ENCODE measurements at regions not wholly inside any gene's neighbourhood (a gene's known extent, or its start where the extent isn't known, plus 50 kb on each side); places are given as distances from the start of the nearest gene placed in this dataset.
A peak's percentile ranks its signal among the peaks of the same experiment; 100 is the strongest.
"Not testable (repeated sequence)": the region's sequence is repeated elsewhere in the genome, so short reads cannot be mapped to it uniquely, and the experiment has no call there.

DNA sequence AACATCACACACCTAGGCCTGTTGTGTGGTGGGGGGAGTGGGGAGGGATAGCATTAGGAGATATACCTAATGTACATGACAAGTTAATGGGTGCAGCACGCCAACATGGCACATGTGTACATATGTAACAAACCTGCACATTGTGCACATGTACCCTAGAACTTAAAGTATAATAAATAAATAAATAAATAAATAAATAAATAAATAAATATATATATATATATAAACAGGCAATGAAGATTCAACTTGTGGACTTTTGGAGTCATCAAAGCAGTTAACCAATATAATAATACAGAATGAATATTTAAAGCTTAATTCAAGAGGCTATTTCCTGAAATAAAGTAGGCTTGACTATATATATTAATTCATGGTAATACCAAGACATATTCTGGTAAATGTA lies 167.0 kb downstream of the FOXD2 start:
- DNase-seq: not testable (repeated sequence)

DNA sequence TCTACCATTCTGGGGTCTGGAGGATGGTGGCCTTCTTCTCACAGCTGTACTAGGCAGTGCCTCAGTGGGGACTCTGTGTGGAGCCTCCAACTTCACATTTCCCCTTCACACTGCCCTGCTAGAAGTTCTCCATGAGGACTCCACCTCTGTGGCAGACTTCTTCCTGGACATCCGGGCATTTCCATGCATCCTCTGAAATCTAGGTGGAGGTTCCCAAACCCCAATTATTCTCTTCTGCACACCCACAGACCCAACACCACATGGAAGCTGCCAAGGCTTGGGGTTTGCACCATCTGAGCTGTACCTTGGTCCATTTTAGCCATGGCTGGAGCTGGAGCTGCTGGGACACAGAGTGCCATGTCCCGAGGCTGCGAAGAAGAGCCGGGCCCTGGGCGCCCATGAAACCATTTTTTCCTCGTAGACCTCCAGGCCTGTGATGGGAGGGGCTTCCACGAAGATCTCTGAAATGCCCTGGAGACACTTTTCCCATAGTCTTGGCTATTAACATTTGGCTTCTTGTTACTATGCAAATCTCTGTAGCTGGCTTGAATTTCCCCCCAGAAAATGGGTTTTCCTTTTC lies 170.5 kb downstream of the FOXD2 start:
- DNase-seq: no peak

DNA sequence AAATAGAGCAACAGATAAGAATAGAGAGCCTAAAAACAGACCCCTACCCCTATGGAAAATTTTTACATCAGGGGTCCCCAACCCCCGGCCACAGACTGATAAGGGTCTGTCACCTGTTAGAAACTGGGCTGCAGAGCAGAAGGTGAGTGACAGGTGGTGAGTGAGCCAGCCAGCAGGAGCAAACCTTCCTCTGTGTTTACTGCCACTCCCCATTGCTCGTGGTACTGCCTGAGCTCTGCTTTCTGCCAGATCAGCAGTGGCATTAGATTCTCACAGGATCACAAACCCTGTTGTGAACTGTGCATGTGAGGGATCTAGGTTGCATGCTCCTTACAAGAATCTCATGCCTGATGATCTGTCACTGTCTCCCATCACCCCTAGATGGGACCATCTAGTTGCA lies 174.1 kb downstream of the FOXD2 start:
- DNase-seq: no peak

DNA sequence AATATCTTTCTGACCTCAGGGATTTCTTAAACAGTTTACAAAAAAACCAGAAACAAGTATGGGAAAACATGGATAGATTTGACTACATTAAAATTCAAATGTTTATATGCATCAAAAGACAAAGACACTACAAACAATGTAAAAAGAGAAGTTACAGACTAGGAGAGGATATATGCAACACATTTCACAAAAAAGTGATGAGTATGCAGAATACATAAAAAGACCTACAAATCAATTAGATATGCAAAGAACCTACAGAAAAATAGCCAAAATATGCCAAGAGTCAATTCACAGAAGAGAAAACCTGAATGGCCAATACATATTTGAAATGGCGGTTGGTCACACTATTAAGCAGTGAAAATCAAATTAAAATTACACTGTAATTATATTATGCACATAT lies 175.0 kb downstream of the FOXD2 start:
- DNase-seq: no peak

GRCh38 chr1:47616036-47616435 lies 178.2 kb downstream of the FOXD2 start:
- DNase-seq: no peak

DNA sequence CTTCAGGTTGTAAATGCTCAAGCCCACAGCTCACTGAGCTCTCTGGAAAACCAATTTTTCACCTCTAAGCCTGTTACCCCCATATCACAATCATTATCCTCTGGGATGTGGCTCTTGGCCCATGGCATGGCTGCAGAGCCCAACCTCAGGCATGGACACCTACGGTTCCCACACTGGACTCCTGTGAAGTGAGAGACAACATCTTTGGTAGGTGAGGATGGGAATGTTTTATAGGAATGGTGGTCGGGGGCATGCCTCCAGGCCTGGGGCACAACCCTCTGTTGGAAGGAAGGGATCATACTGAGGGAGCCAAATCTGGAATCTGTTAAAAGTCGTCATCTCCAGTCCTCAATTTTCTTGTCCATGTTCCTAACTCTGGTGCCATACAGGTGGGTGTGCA lies 179.1 kb downstream of the FOXD2 start:
- no peak for DNase-seq

DNA sequence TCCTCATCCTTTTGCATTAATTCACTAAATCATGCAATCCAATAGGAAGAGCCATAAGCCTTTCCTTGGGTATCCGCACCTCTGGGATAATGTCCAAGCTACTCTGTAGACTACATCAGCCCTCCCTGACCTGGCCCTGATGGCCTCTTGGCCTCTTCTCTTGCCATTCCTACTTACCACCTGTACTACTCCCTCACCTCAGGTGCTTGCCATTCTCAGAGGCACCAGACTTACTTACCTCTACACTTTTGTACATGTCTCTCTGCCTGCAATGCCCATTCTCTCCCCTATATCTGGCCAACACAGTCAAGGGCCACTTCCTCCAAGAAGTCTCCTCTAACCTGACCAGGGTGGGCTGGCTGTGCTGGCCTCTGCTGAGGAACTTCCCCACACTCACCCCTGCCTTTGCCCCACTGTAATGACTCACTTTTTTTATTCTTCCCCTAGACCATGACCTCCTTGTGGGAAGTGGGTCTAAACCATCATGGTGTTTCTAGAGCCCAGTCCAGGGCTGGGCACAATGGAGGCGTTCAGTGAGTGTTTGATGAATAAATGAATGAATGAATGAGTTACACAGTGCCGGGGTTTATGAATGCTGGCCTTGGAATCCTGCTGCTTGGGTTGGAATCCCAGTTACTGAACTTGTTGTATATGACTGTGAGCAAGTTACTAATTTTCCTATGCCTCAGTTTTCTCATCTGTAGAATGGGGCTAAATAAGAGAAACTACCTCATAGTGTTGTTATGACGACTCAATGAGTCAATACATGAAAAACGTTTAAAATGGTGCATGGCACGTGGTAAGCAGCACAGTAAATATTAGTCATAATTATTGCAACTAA lies 179.8 kb downstream of the FOXD2 start:
- DNase-seq: no peak

- no peak for DNase-seq
Observed at GRCh38 chr1:47618222-47618720, 180.4 kb downstream of the FOXD2 start.

DNA sequence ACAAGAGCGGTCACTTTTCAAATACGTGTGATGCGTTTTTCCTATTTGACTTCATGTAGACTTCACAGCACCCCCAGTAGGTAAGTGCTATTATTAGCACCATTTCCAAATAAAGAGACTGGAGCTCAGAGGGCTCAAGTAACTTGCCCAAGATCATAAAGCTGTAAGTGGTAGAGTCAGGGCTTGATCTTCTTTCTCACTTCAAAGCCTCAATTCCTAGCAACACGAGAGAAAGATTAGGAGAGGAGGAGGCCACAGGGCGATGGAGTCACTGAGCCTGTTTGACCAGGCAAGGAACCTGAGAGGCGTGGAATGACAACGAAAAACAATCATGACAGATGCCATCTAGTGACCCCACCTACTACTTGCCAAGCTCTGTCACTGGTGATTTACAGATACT lies 181.0 kb downstream of the FOXD2 start:
- DNase-seq: no peak

DNA sequence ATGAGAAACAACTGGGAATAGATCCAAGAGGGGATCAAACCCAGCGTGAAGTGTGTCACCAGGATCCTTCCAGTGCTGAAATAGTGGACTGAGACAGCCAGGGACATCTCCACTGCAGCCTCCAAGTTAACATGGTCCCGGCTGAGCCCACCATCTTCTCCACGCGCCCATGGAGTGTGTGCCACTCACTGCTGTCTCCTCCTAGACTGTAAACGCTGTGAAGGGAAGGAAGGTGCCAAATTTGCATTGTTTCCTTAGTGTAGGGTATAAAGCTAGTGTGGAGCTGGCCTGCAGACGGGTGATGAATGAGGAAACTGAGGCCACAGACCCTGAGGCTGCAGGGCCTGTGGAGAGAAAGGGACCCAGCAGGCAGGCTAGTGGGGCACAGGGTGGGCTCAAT lies 183.6 kb downstream of the FOXD2 start:
- DNase-seq: no peak

GRCh38 chr1:47621977-47622376 lies 184.1 kb downstream of the FOXD2 start:
- DNase-seq: no peak

DNA sequence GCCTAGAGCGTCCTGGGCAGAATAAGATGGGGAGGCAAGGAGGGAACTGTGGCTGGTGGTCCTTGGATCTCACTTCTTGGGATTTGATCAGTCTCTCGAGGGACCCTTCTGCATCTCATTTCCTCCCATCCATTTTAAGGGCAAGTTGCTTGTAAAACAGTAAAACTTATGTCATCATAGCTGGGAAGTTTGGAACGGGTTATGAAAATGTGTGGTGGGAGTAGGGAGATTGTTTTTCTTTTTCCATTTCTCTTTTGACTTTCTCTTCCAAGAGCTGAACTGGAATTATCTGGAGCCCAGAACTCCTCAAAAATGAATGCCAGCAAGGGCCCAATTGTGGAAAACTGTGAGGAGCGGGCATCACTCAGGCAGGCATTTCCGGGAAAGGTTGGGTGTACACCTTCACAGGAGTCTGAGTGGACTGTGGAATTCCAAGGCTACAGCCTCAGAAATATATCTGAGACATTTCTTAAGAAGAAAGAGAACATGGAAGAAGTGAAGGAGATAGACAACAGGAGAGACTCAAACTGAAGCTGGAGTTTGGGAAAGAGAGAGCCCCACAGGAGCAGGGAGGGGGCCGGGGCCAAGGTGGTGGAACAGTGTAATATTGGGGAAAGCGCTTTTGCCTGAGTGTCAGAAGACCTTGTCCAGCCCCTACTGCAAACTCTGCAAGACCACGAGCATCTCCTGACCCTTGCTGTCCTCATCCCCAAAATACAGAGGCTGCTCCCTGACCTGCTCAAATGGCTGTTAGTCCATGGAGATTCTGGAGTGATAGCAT lies 185.1 kb downstream of the FOXD2 start:
- no peak for DNase-seq

DNA sequence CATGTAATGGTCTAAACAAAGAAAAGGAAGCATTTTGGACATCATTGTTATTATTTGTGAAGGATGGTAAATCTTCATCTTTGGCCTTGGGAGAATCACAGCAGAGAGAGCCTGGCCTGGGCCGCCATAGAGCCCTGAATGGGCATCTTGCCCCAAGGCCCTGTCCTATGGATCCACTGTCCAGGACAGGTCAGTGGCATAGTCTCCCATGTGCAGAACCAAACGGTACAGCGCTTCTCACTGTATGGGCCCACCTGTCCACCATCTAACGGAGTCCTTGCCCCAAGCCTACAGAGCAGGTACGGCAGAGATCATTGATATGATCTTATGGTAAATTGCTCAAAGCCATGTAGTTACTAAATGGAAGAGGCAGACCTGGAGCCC lies 185.7 kb downstream of the FOXD2 start:
- no peak for DNase-seq

GRCh38 chr1:47624531-47624930 lies 186.7 kb downstream of the FOXD2 start:
- peak; percentile 34 for DNase-seq

- DNase-seq: no peak
Observed at GRCh38 chr1:47627016-47627415, 189.2 kb downstream of the FOXD2 start.

GRCh38 chr1:47627471-47628370 lies 189.9 kb downstream of the FOXD2 start:
- DNase-seq: no peak

- no peak for DNase-seq
Observed at GRCh38 chr1:47629201-47629600, 191.4 kb downstream of the FOXD2 start.

GRCh38 chr1:47630346-47630745 lies 192.5 kb downstream of the FOXD2 start:
- no peak for DNase-seq

DNA sequence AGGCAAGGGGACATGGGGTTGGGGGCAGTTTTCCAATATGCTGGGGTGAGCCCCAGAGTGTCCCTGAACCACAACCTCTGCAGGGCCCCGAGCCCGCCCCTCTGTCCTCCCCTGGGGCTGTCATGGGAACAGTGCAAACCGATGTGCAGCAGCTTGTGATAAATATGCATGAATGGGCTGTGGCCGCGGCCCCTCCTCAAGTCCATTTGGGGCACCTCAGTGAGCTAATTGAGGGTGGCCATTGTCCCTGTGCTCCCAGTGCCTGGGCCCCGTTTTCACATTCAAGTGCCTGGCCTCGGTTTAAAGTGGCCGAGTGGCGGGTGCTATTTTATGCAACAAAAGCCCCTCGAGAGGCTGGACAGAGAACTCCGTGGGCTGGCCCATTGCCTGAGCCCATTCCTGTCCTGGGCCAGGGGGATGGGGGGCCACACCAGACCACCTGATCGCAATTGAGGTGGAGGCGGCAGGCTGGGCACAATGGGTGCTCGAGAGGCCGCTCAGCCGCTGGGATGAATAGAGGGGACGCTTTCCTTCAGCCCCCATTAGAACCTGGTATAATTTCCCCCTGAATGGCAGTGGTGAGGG lies 193.7 kb downstream of the FOXD2 start:
- no peak for DNase-seq

- no peak for DNase-seq
Observed at GRCh38 chr1:47635111-47635510, 197.3 kb downstream of the FOXD2 start.

GRCh38 chr1:47635597-47635996 lies 197.8 kb downstream of the FOXD2 start:
- no peak for DNase-seq

- DNase-seq: no peak
Observed at GRCh38 chr1:47637111-47637685, 199.4 kb downstream of the FOXD2 start.
